NCI-H510A (cell line): ENCODE measurements at regions not wholly inside any gene's neighbourhood (a gene's known extent, or its start where the extent isn't known, plus 50 kb on each side); places are given as distances from the start of the nearest gene placed in this dataset.
A peak's percentile ranks its signal among the peaks of the same experiment; 100 is the strongest.

Source experiments
- DNase-seq: peaks from one replicate; lab custom pipeline; 2025; lab: John Stamatoyannopoulos, UW

DNA sequence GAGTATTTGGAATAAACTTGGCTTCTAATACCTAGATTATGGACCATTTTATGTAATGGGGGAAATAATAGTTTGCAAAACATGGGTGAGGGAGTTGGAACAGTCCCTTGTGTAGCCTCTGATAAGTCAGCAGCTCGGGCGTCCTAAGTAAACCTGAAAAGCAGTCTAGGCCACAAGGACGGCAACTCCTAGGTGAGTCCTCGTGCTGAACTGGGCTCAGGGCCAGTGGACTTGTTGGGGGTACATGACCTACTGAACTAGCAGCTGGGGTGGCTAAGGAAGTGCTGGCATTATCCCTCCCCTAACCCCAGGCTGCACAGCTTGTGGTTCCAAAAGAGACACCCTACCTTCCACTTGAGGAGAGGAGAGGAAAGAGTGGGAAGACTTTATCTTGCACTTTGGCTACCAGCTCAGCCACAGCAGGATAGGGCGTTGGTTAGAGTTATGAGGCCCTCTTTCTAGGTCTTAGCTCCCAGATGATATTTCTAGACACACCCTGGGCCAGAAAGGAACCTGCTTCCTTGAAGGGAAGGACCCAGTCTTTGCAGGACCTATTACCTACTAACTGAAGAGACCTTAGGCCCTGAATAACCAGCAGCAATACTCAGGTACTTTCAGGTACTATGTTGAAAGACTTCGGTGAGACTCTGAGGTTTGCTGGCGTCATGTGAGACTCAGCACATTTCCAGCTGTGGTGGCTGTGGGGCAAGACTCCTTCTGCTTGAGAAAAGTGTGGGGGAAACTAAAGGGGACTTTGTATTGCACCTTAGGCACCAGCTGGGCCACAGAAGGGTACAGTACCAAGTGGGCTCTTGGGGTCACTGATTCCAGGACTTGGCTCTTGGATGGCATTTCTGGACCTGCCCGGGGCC lies 71.0 kb downstream of the AQP4 start:
- DNase-seq: no peak

DNA sequence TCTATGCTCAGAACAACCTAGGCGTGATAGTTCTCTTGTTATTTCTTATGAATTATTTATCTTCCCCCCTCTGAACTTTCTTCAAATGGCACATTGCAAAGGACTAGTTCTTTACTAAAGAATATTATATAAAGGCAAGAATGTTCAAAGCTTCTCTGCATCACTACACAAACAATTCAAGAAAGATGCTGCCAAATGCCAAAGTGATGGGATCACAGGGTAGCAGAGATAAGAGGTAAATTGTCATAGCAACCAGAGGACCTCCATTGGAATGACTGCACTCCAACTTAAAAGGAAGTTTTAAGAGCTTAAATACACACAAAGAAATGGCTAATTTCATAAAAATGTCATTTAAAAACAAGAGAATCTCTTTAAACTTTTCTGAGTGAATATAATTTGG lies 72.8 kb downstream of the AQP4 start:
- DNase-seq: no peak

DNA sequence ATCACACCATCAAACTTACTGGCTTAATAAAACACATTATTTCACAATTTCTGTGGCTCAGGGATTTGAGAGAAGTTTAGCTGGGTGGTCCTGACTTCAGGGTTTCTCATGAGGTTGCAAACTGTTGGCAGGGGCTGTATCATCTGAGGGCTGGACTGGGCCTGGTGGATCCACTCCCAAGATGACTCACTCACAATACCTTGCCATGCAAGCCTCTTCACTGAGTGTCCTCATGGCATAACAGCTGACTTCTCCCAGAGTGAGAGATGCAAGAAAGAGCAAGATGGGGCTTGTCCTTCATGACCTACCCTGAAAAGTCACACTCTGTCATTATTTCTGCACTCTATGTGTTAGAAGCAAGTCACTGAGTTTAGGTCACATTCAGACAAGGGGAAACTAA lies 73.8 kb downstream of the AQP4 start:
- no peak for DNase-seq

DNA sequence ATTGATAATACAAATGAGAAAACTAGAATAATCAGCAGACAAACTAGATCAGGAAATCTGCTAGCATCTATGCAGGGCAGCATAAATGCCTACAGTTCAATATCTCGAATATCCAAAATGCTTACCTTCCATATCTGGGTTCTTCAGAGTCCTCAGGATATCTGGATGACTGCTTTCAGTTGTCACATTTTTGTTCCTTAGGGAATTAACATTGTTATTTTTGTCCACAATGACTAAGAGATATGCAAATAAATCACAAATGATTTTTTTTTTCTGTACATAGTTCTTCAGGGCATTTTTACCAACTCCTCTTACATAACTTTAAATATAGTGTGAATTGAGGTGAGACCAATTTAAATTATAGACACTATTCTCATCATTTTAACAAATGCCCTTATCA lies 80.9 kb downstream of the AQP4 start:
- no peak for DNase-seq

DNA sequence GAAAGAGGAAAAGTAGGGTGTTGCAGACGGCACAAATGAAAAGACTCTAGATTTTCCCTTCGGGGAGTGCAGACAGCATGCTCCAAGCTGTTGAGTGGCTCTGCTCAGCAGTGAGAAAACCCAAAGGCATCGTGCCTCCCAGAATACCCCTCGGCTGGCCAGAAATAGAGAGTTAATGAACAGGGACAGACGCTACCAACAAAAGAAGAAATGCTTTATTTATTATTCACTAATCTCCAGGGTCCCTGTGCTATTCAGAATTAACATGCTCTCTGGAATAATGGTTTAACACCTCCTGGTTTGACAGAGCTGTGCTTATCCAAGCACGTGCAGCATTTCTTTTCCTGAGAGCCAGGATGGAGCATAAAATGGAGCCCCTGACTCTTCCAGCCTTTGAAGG lies 82.3 kb downstream of the AQP4 start:
- no peak for DNase-seq

DNA sequence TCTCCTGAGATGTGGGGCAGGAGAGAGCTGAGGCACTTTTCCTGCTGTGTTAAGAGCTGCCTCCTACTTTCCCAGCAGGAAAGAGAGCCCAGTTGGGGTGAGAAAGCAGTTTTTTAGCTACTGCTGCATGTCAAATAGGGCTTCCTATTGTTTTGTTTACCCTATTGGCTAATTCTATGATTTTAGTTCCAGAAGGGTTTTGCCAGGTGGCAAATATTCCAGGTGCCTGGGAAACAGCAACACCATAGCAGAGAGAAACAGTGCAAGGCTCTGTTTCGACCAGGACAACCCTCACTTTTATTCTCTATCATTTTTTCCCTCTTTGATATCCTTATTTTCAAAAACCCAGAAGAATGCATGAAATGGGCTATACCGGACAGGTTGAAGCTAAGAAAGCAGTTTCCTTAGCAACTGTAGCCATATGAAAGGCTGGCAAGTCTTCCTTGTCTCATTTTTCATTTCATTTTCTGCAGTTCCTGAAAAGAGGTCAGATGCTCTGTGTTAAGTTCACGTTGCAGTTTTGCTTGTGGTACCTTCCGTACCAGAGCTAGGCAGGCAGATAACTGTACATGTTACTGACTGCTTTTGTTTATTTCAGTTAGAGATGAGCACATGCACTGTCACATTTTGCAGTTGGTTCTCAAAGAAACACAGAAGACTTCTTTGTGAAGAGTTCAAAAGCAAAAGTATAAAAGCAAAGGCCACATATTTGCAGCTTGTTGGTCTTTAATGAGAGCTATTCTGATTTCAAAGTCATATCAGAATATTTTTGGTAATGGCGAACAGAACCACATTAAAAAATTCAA lies 84.8 kb downstream of the AQP4 start:
- DNase-seq: no peak

DNA sequence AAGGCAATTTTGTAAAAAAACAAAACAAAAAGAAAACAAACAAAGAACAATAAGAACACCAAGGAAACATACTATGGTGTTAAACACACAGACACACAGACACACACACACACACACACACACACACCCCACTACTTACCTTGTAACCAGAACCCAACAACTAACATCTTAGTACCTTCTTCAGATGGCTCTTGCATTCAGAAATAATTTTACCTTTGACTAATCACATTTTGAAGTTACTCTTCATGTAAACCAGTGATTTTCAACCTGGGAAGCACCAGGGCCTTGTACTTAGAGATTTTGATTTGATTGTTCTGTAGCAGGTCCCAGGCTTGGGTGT lies 87.5 kb downstream of the AQP4 start:
- no peak for DNase-seq

DNA sequence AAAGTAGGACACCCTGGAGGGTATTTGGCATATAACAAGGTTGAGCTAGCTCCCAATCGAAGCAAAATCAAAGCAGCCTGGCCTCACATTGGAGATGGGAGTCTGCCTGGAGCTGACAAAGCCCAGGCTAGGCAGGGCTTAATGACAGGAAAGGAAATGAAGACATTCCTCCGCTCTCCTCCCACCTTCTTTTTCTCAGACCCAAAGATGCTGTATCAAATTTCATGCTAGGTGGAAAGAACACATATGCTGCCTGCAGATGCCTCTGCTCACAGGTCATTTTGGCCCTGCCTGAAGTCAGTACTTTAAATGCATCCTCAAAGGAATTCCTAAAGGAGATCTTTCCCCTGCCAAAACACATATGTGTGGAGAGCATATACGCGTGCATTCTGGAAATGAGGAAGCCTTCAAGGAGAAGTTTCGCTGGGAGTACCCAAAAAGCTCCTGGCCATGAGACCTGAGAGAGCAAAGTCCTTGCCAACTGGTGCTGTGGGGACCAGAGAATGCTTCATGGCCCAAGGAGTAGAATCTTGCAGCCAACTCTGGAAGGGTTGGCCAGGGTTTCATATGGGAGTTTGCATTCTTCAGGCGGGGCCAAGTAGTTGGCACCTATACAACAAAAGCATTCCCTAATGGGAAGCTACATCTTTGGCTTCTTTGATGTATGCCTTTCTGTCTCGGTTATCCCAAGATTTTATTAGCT lies 88.0 kb downstream of the AQP4 start:
- DNase-seq: no peak

DNA sequence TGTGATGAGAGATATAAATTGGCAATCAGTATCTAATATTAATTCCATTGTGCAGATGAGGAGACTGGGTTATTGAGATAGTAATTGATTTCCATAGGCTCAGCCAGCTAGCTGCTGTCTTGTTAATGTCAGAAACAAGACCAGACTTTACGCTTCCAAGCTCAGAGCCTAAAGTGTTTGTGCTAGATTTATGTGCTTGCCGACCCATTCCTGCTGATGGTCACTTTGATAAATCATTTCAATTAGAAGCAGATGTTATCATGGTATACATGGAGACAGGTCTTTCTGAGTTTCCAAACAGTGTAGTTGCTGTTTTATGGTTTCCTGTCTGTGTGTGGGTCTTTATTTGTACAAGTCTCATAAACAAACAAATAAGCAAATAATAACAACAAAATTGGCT lies 92.8 kb downstream of the AQP4 start:
- no peak for DNase-seq

DNA sequence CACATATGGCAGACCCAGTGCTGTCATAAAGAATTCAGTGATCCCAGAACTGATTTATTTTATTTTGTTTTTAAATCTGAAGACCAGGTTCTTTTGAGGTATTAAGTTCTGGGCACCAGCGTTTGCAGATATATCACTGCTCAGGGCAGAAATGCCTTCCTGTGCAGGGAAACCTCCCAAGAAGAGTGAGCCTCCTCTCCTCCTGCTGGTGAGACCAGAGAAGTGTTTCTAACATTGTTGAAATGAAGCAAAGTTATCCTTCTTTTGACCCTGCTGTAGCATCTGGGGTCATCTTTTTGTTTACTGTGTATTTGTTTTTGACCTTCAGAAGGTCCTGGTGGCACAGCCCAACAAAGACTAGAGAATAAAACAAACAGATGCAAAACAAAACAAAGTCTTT lies 94.0 kb downstream of the AQP4 start:
- no peak for DNase-seq

DNA sequence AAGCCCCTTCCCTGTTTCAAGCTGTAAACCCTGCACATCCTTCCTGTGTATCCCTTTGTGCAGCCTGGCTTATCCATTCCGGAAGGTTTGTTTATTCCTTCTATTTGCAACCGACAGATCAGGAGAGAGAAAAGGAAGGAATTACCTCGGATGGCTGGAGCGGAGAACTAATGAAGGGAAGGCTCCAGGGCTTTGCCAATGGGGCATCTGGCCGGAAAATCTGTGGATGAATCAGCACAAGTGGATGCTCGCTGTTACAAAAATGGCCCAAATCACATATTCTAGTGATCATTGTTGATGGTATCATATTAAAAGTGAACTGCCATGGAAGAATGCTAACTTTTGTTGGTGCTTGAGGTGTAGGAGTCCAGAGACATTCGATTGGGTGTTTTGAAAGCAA lies 97.1 kb downstream of the AQP4 start:
- no peak for DNase-seq

DNA sequence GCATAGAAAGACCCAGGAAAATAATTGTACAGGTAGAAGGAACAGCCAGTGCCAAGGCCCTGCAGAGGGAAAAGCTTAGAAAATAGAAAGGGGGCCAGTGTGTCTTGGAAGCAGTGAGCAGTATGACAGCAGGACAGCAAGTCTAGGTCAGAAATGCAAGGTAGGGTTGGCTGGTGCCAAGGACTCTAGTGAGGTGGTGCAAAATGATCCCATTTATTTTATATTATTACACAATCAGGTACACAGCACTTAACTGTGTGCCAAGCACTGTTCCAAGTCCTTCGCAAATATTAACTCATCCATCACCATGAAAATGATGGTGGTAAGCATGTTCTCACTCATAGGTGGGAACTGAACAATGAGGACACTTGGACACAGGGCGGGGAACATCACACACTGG lies 100.0 kb downstream of the AQP4 start:
- peak; percentile 7 for DNase-seq

DNA sequence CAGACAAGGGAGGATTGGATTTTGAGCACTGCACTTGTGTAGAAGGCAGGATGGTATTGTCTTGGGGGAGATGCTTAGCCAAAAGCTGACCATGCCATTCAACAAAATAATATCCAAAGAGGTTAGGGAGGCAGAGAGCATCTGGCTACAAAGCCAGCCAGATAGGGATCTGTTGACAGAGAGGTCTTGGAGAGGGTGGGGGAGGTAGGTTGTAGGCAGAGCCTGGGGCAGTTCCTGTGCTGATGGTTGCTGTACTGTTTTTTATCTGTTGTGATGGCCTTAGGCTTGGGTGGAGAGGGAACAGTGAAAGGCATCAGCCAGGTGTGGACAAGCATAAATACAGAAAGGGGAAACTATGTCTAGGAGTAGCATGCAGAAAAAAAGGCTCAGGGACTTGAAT lies 100.9 kb downstream of the AQP4 start:
- DNase-seq: no peak

DNA sequence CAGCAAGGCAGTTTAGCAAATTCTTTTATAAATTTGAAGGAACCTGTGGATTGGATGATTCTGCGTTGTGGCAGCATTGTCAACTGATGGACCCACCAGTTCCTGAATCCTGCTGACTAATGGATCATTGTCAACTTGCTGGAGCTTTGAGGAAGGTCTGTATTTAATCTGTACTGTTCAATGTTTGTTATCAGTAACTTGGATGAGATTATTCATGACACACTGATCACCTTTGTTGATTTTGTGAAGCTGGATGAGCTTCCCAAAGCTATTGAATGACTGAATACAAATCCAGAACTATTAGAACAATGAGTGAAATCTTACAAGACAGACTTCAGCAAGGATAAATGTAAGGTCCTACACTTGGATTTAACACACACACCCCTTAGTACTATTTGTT lies 101.3 kb downstream of the AQP4 start:
- no peak for DNase-seq

DNA sequence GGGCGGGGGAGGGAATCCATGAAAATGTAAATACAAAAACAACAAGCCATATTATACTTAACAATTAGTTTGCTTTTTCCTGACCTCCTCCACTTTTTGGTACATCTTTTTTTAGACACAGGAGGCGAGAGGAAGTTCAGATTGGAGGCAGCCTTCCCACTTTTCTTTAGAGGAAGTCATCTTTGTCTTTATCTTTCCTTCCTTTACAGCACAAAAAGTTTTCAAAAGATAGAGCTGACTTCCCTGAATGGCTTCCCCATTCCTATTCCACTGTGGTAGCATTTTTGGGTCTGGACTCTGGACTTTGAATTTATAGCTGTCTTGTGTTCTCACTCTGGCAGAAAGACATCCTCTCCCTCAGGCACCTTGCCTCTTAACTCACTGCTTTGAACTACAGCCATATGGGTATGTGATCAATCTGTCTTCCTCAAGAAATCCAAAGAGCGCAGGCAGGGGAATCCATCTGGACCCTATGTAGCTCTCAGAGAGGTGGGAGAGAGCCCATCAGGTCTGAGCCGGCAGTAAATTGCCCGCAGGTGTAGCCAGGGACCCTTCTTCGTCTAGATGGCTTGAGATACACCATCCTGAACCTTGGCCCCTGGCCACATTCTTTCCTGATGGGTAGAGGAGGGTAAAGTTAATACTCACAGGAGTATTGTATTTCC lies 101.9 kb downstream of the AQP4 start:
- DNase-seq: no peak

DNA sequence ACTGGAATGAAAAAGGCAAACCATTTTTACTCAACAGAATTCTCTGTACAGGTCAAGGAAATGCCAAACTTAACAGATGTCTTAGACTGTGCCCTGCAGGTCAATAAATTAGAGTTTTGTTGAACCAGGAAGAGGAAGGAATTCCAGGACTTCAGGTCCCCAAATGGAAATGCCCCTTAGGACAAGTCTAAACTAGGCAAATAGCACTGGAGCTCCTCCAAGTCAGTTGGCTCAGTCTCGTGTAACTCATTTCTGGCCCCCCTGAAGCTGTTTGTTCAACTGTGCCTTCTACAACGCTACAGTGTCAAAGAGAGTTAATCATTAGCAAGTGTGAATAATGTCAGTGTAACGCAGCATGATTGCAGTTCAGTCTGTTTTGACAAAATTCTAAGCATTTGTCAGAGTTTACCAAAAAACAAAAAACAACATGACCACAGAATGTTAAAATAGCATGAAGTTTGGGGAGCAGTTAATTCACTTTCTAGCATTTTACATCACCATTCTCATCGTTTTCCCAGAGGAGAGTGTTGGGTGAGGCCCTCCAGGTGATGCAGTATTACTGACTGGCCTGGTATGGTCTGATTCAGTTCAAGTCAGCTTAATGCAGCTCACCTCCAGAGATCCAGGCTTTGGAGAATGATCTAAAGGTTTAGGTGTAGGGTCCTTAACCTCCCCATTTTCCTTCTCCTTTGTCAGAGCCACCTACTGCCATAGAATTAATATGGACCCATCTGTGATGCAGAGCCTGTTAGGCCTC lies 108.1 kb downstream of the AQP4 start:
- DNase-seq: no peak

DNA sequence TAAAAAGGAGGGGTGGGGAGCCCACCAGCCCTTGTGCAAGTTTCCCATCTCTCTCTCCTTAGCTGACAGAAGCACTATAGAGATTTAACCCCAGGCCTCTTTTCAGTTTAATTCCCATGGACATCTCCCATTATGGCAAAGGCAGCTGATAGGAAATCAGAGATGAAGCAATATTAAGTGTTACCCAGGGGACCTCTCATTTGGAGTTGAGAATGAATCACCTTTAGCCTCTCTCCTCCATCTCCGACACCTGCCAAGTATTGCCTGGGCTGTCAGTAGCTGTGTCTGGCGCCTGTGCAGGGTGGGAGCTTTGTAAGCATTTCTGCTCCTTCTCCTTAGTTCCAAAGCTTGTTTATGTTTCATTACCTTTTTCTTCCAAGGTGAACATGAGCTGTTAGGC lies 109.0 kb downstream of the AQP4 start:
- no peak for DNase-seq

DNA sequence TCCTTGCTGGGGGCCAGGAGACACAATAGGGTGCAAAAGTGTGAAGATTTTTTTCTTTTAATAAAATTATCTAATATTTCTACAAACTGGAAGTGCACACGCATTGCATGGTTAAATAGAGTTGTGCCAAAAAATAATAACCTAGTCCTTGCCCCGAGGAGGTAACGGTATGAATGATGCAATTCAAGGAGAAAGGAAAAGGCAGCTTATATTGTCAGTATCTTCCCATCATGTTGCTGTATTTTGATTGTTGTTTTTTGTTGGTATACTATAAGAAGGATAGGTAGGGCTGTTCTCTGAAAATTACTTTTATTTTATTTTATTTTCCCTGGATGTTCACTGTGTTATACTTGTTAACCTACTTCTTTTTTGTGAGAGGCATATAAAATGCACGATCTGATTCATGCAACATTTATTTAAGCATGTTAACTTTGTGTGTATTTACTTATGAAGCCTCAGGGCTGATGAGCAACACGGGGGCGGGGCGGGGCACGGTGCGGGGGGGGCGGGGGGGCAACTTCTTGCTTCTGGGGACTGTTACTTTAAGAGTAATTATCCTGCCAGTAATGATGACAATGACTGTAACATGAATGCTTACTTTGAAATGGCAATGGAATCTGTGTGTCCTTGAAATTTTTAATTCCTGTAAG lies 118.6 kb downstream of the AQP4 start:
- DNase-seq: no peak

DNA sequence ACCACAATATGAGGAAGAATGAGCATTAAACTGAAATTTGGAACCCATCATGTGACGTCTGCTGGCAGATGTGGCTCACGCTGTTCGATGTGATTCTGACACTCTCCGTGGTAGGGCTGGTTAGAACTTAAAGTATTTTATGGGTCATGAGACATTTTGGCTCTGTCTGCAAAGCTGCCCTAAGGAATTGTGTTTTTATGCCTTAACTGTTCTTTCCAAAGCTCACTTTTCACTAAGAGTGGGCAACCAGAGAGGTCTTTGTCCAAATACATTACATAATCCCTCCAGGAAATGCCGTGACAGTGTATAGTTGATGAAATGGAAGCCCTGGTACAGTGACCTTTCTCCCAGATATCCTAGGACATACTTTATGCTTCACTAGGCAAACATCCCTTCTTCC lies 119.1 kb downstream of the AQP4 start:
- DNase-seq: no peak

DNA sequence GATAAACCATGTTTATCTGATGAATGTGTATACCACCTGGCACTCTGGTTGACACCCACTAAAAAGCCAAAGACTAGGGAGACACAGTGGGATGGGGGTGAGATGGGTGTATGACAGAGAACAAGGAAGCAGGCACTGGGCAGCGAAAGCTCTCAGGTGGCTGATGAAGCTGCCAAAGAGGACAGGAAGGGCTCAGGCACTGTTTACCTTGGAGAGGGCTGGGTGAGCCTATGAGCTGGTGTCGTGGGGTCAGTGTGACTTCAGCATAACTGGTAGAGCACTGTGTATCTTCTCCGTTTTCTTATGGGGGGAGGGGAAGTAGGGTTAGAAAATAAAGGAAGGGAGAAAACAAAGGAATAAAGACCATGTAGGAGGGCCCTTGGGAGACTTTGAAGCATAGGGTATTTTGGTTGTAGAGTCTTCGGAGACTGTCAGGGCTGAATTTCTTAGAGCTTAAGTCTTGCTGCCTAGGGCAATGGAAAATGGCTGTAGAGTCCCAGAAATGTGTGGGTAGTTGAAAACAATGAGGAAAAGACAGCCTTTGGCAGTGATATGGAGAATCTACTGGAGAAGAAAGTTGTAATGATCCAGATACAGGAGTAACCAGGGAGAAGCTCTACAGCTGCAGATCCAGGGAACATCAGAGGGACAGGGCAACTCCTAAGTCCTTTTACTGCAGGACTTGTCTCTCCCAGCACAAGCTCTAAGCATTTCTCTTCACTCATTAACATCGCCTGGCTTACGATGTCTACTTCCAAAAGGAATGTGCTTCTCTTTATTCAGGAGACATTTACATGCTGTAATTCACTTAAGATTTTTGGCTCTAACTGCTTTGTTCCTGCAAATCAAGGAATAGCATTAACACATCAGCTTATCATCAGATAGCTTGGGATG lies 120.0 kb downstream of the AQP4 start:
- DNase-seq: no peak
